HG03432 (cell line): ENCODE measurements at regions not wholly inside any gene's neighbourhood (a gene's known extent, or its start where the extent isn't known, plus 50 kb on each side); places are given as distances from the start of the nearest gene placed in this dataset.

Experiments
- ATAC-seq: cut with Tn5 transposase; IDR thresholded peaks from one replicate; pipeline ENCODE4 v1.9.1; 2021; ENCODE audit warnings: mild to moderate bottlenecking, moderate library complexity; ENCODE audit not compliant: unreplicated experiment

- no peak for ATAC-seq
These were observed 859.8 kb downstream of the TRIB2 start for GRCh38 chr2:13576406-13577036.

GRCh38 chr2:13578547-13578946 lies 861.8 kb downstream of the TRIB2 start:
- ATAC-seq, result peak; percentile 49

- no peak for ATAC-seq
These were observed 864.7 kb downstream of the TRIB2 start for GRCh38 chr2:13581471-13581870.

- ATAC-seq, result no peak
These were observed 866.9 kb downstream of the TRIB2 start for GRCh38 chr2:13583609-13584008.

GRCh38 chr2:13584020-13584419 lies 867.3 kb downstream of the TRIB2 start:
- no peak for ATAC-seq

- no peak for ATAC-seq
These were observed 869.0 kb downstream of the TRIB2 start for GRCh38 chr2:13585732-13586131.

GRCh38 chr2:13596233-13596632 lies 879.5 kb downstream of the TRIB2 start:
- ATAC-seq, result no peak

GRCh38 chr2:13597176-13597575 lies 880.4 kb downstream of the TRIB2 start:
- ATAC-seq, result no peak

- no peak for ATAC-seq
These were observed 884.8 kb downstream of the TRIB2 start for GRCh38 chr2:13601506-13601905.

- ATAC-seq, result no peak
These were observed 888.4 kb downstream of the TRIB2 start for GRCh38 chr2:13604951-13605661.

GRCh38 chr2:13607139-13607538 lies 890.4 kb downstream of the TRIB2 start:
- ATAC-seq, result peak; percentile 75

- ATAC-seq, result no peak
These were observed 895.2 kb downstream of the TRIB2 start for GRCh38 chr2:13611939-13612338.

- no peak for ATAC-seq
These were observed 899.3 kb downstream of the TRIB2 start for GRCh38 chr2:13616059-13616458.

- no peak for ATAC-seq
These were observed 899.9 kb downstream of the TRIB2 start for GRCh38 chr2:13616616-13617015.

GRCh38 chr2:13628122-13628521 lies 911.4 kb downstream of the TRIB2 start:
- ATAC-seq, result no peak

GRCh38 chr2:13638181-13638580 lies 921.4 kb downstream of the TRIB2 start:
- no peak for ATAC-seq

GRCh38 chr2:13649918-13650317 lies 933.2 kb downstream of the TRIB2 start:
- no peak for ATAC-seq

GRCh38 chr2:13650586-13651180 lies 933.9 kb downstream of the TRIB2 start:
- ATAC-seq, result no peak

GRCh38 chr2:13651684-13652131 lies 935.0 kb downstream of the TRIB2 start:
- ATAC-seq, result peak; percentile 79

- ATAC-seq, result peak; percentile 68
These were observed 936.0 kb downstream of the TRIB2 start for GRCh38 chr2:13652531-13653313.

- no peak for ATAC-seq
These were observed 937.7 kb downstream of the TRIB2 start for GRCh38 chr2:13654416-13654815.
